DND-41 (cell line): ENCODE measurements at regions not wholly inside any gene's neighbourhood (a gene's known extent, or its start where the extent isn't known, plus 50 kb on each side); places are given as distances from the start of the nearest gene placed in this dataset.

ENCODE experiments used
- ATAC-seq: fragments of 200-7000 bp; cut with Tn5 transposase; 3 replicates; pipeline ENCODE4 v1.9.1; 2021; ENCODE audit warnings: low read depth; ENCODE audit not compliant: insufficient read depth
- DNase-seq: peaks from one replicate; pipeline ENCODE4 v3.0.0-alpha.2; 2020
- H2AFZ ChIP-seq: 2 replicates; pipeline ENCODE4 v1.6.0; 2012; ENCODE audit warnings: low read depth, low read length
- H3K27ac ChIP-seq: 2 replicates; pipeline ENCODE4 v1.5.1; 2012; ENCODE audit warnings: low read length, inconsistent platforms
- H3K27me3 ChIP-seq: fragments of 200-600 bp; sonication (generic); 2 replicates; pipeline ENCODE4 v1.6.0; 2012; ENCODE audit warnings: low read length, mild to moderate bottlenecking, inconsistent platforms; ENCODE audit not compliant: insufficient read depth, poor library complexity
- H3K36me3 ChIP-seq: 2 replicates; pipeline ENCODE4 v1.5.1; 2012; ENCODE audit warnings: low read length, inconsistent platforms; ENCODE audit not compliant: insufficient read depth
- H3K4me1 ChIP-seq: 2 replicates; pipeline ENCODE4 v1.5.1; 2012; ENCODE audit warnings: mild to moderate bottlenecking, low read length; ENCODE audit not compliant: insufficient read depth
- H3K4me2 ChIP-seq: 2 replicates; pipeline ENCODE4 v1.6.0; 2012; ENCODE audit warnings: mild to moderate bottlenecking, moderate library complexity, low read length, inconsistent platforms; ENCODE audit not compliant: insufficient read depth
- H3K4me3 ChIP-seq, 2 experiments: fragments of 200-600 bp in 1 of 2; shearing (Covaris generic) in 1 of 2; 2 replicates each; pipeline ENCODE4 v1.5.1; 2012 to 2016; ENCODE audit warnings: inconsistent platforms in 2 of 2, low read length in 2 of 2, mild to moderate bottlenecking in 2 of 2, low read depth in 1 of 2, moderate library complexity in 1 of 2
- H3K79me2 ChIP-seq: 2 replicates; pipeline ENCODE4 v1.6.0; 2012; ENCODE audit warnings: low read length, inconsistent platforms; ENCODE audit not compliant: insufficient read depth
- H3K9ac ChIP-seq: 2 replicates; pipeline ENCODE4 v1.6.0; 2012; ENCODE audit warnings: low read depth, mild to moderate bottlenecking, inconsistent platforms, low read length, moderate library complexity
- H3K9me3 ChIP-seq: 2 replicates; pipeline ENCODE4 v1.5.1; 2012; ENCODE audit warnings: low read length, moderate library complexity, mild to moderate bottlenecking, inconsistent platforms; ENCODE audit not compliant: insufficient read depth, severe bottlenecking
- H4K20me1 ChIP-seq: 2 replicates; pipeline ENCODE4 v1.6.0; 2012; ENCODE audit warnings: low read length; ENCODE audit not compliant: insufficient read depth
- EZH2 ChIP-seq: IDR thresholded peaks from 3 replicates; pipeline ENCODE4 v1.6.1; 2012; ENCODE audit warnings: borderline replicate concordance, low read depth, mild to moderate bottlenecking, moderate library complexity, low read length, inconsistent platforms; ENCODE audit not compliant: severe bottlenecking
- TF ChIP-seq, protein P1 (sequence below): IDR thresholded peaks from 2 replicates; pipeline ENCODE4 v1.5.1; 2012; ENCODE audit warnings: borderline replicate concordance, low read length, moderate library complexity, mild to moderate bottlenecking; ENCODE audit not compliant: poor library complexity, severe bottlenecking; ENCODE audit errors: extremely low read depth

DNA sequence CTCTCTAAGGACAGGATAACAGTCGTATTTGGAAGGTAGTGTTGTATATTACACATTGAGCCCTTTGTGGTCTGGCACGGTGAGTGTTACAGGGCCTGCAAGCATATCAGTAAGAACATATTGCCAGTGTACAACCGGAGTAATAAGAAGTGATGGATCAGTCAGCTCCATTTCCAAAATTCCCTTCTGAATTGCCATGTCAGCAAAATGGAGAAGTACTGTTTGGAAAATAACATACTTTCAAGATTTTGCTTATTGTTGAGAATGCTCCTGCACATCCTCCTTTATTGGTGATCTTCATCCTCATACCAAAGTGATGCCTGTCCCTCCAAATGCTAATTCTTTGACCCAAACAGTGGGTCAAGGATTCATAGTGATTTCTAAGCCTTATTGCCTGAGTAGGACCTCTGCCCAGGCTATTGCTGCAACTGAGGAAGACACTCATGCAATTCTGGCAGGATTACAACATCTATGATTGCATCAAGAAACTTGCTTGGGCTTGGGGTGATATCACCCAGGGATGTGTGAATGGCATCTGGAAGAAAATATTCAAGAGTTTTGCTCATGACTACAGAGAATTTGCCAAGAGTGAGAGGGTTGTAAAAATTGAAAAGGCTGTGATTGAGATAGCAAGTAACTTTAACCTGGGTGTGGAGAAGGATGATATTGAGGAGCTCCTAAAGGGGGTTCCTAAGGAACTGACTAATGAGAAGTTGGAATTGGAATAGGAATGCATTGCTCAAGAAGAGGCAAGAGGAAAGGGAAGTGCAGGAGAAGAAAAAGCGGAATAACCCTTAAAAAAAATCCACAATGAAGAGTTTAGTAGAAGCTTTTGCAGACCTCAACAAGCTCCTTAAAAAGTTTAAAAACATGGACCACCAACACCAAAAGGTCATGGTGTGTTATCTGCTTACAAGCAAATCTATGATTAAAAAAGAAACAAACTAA, 452.2 kb upstream of the SORCS1 start:
- DNase-seq, result no peak
- Histone ChIP-seq H3K27ac (no peak overlapping the region), H3K36me3 (no peaks in the 10 kb centered on the region), H3K27me3 (no peaks in the 10 kb centered on the region), H3K9me3 (no peaks in the 10 kb centered on the region), H4K20me1 (no peaks in the 10 kb centered on the region), H3K9ac (no peak overlapping the region), H3K4me1 (no peaks in the 10 kb centered on the region), H3K4me2 (no peak overlapping the region), H3K4me3 (no peak overlapping the region), H2AFZ (no peak overlapping the region), H3K79me2 (no peaks in the 10 kb centered on the region)
- no peak for TF ChIP-seq EZH2
- TF ChIP-seq, protein P1, sequence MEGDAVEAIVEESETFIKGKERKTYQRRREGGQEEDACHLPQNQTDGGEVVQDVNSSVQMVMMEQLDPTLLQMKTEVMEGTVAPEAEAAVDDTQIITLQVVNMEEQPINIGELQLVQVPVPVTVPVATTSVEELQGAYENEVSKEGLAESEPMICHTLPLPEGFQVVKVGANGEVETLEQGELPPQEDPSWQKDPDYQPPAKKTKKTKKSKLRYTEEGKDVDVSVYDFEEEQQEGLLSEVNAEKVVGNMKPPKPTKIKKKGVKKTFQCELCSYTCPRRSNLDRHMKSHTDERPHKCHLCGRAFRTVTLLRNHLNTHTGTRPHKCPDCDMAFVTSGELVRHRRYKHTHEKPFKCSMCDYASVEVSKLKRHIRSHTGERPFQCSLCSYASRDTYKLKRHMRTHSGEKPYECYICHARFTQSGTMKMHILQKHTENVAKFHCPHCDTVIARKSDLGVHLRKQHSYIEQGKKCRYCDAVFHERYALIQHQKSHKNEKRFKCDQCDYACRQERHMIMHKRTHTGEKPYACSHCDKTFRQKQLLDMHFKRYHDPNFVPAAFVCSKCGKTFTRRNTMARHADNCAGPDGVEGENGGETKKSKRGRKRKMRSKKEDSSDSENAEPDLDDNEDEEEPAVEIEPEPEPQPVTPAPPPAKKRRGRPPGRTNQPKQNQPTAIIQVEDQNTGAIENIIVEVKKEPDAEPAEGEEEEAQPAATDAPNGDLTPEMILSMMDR, result no peak
- no peak for ATAC-seq

GRCh38 chr10:107616031-107616430, 451.5 kb upstream of the SORCS1 start:
- H3K79me2 ChIP-seq, result no peaks in the 10 kb centered on the region
- H3K36me3 ChIP-seq, result no peaks in the 10 kb centered on the region
- H2AFZ ChIP-seq, result no peak overlapping the region
- no peak for ATAC-seq
- no peak for DNase-seq
- no peaks in the 10 kb centered on the region for H4K20me1 ChIP-seq
- H3K9ac ChIP-seq, result no peak overlapping the region
- H3K27ac ChIP-seq, result no peak overlapping the region
- no peaks in the 10 kb centered on the region for H3K27me3 ChIP-seq
- H3K4me2 ChIP-seq, result no peak overlapping the region
- TF ChIP-seq EZH2, result no peak
- TF ChIP-seq, protein P1, result no peak
- no peaks in the 10 kb centered on the region for H3K4me1 ChIP-seq
- H3K9me3 ChIP-seq, result no peaks in the 10 kb centered on the region
- no peak overlapping the region for H3K4me3 ChIP-seq

GRCh38 chr10:107614939-107615685, 450.6 kb upstream of the SORCS1 start:
- ATAC-seq, result no peak
- Histone ChIP-seq H3K4me2 (no peak overlapping the region), H3K27ac (no peak overlapping the region), H4K20me1 (no peaks in the 10 kb centered on the region), H3K27me3 (no peaks in the 10 kb centered on the region), H2AFZ (no peak overlapping the region), H3K9me3 (no peaks in the 10 kb centered on the region), H3K4me1 (no peaks in the 10 kb centered on the region), H3K9ac (no peak overlapping the region), H3K79me2 (no peaks in the 10 kb centered on the region), H3K4me3 (no peak overlapping the region), H3K36me3 (no peaks in the 10 kb centered on the region)
- no peak for TF ChIP-seq EZH2
- TF ChIP-seq, protein P1, result no peak
- no peak for DNase-seq
